ENCODE measurements at regions not wholly inside any gene's neighbourhood (a gene's known extent, or its start where the extent isn't known, plus 50 kb on each side); places are given as distances from the start of the nearest gene placed in this dataset.

GRCh38 chr5:61622156-61622555 lies 290.1 kb downstream of the ZSWIM6 start:
- no peak for DNase-seq
- TF ChIP-seq POLR2A (IDR thresholded peaks at IDR 0.05): no peak
- no peak for TF ChIP-seq CTCF (IDR thresholded peaks at IDR 0.05)
- TF ChIP-seq POLR2AphosphoS5 (IDR thresholded peaks at IDR 0.05): no peak
- no peak for TF ChIP-seq EP300 (IDR thresholded peaks at IDR 0.05)

GRCh38 chr5:61623401-61624069 lies 291.5 kb downstream of the ZSWIM6 start:
- no peaks in the 10 kb centered on the region for H3K27me3 ChIP-seq
- no peaks in the 10 kb centered on the region for H3K9me3 ChIP-seq
- DNase-seq: no peak
- intact Hi-C loops (cut with DNase I): loop anchor here (2.0 to 5.0 kb wide), 2 partner anchors 211 to 289 kb away; no protein-coding TSS in a partner anchor
- no peak overlapping the region for H3K4me3 ChIP-seq
- H3K36me3 ChIP-seq: no peaks in the 10 kb centered on the region
- H3K4me1 ChIP-seq: peaks cover 0 to 35% (median 29%) of the 10 kb centered on the region in 4 donors
- 74 to 80% methylated on average over 5 of the region's 5 CpGs for WGBS, 2 donors
- no peak for TF ChIP-seq CTCF (IDR thresholded peaks at IDR 0.05)
- TF ChIP-seq EP300 (IDR thresholded peaks at IDR 0.05): no peak
- TF ChIP-seq POLR2AphosphoS5 (IDR thresholded peaks at IDR 0.05): no peak
- no peak for TF ChIP-seq POLR2A (IDR thresholded peaks at IDR 0.05)
- H3K27ac ChIP-seq: peak overlapping the region in 1 of 4 donors; percentile 35

More at GRCh38 chr5:61622156-61622555, 290.1 kb downstream of the ZSWIM6 start:
- no peaks in the 10 kb centered on the region for H3K9me3 ChIP-seq
- peaks cover 0 to 35% (median 29%) of the 10 kb centered on the region in 4 donors for H3K4me1 ChIP-seq
- H3K4me3 ChIP-seq: no peak overlapping the region
- intact Hi-C loops (cut with DNase I): loop anchor here (5.0 kb wide), 1 partner anchor 210 kb away; no protein-coding TSS in a partner anchor
- peak overlapping the region in 2 of 4 donors; percentile 6 to 72 for H3K27ac ChIP-seq
- H3K36me3 ChIP-seq: no peaks in the 10 kb centered on the region
- H3K27me3 ChIP-seq: no peaks in the 10 kb centered on the region
- WGBS, 2 donors: 92 to 96% methylated on average over 2 of the region's 2 CpGs

- no peaks in the 10 kb centered on the region for H3K9me3 ChIP-seq
- no peaks in the 10 kb centered on the region for H3K27me3 ChIP-seq
- H3K4me3 ChIP-seq: no peak overlapping the region
- no peak for TF ChIP-seq POLR2AphosphoS5 (IDR thresholded peaks at IDR 0.05)
- no peak for TF ChIP-seq CTCF (IDR thresholded peaks at IDR 0.05)
- TF ChIP-seq EP300 (IDR thresholded peaks at IDR 0.05): no peak
- TF ChIP-seq POLR2A (IDR thresholded peaks at IDR 0.05): no peak
- no peak for DNase-seq
- no peaks in the 10 kb centered on the region for H3K36me3 ChIP-seq
- intact Hi-C loops (cut with DNase I): loop anchor here (2.0 to 5.0 kb wide), 3 partner anchors 212 to 462 kb away; partner anchors contain the start of gene SMIM15
- H3K4me1 ChIP-seq: peaks cover 0 to 33% (median 28%) of the 10 kb centered on the region in 4 donors
- peak overlapping the region; percentile 81 to 93 (median 84) for H3K27ac ChIP-seq
- 82 to 90% methylated on average over 3 of the region's 3 CpGs for WGBS, 2 donors
Observed at GRCh38 chr5:61624553-61625136, 292.6 kb downstream of the ZSWIM6 start.

- Histone ChIP-seq H3K4me3 (peak overlapping the region; percentile 45 to 82 (median 69)), H3K4me1 (peaks cover 0 to 28% (median 23%) of the 10 kb centered on the region in 4 donors), H3K36me3 (no peaks in the 10 kb centered on the region), H3K27ac (peak overlapping the region; percentile 81 to 93 (median 84)), H3K27me3 (no peaks in the 10 kb centered on the region), H3K9me3 (no peaks in the 10 kb centered on the region)
- no peak for TF ChIP-seq POLR2AphosphoS5 (IDR thresholded peaks at IDR 0.05)
- no peak for TF ChIP-seq CTCF (IDR thresholded peaks at IDR 0.05)
- no peak for TF ChIP-seq POLR2A (IDR thresholded peaks at IDR 0.05)
- no peak for TF ChIP-seq EP300 (IDR thresholded peaks at IDR 0.05)
- DNase-seq: no peak
- intact Hi-C loops (cut with DNase I): loop anchor here (2.0 to 5.0 kb wide), 2 partner anchors 290 to 463 kb away; partner anchors contain the start of gene SMIM15
- 22 to 48% methylated on average over 11 of the region's 11 CpGs for WGBS, 2 donors
Observed at GRCh38 chr5:61625137-61625561, 293.1 kb downstream of the ZSWIM6 start.

Measured in sigmoid colon (tissue), 6 donors.